SK-N-SH (cell line): ENCODE measurements at regions not wholly inside any gene's neighbourhood (a gene's known extent, or its start where the extent isn't known, plus 50 kb on each side); places are given as distances from the start of the nearest gene placed in this dataset.

Source experiments
- CTCF ChIA-PET: fragments of 300-600, 350-600 bp; formaldehyde crosslinking; extraction: SDS; loops from one replicate; lab custom pipeline; 2021; lab: Yijun Ruan, JAX
- POLR2A ChIA-PET: fragments of 350-600 bp; sonication (Branson Sonifier 250); formaldehyde crosslinking; extraction: SDS; loops from one replicate; lab custom pipeline; 2020; ENCODE audit warnings: antibody characterized with exemption, inconsistent platforms; lab: Yijun Ruan, JAX
- DNase-seq: peaks from one replicate; pipeline ENCODE4 v3.0.0; 2012
- H2AFZ ChIP-seq: fragments of 200-600 bp; sonication (generic); 2 replicates; pipeline ENCODE4 v1.8.1; 2016; ENCODE audit warnings: antibody characterized with exemption, mild to moderate bottlenecking, low read depth
- H3F3A ChIP-seq: fragments of 200-600 bp; sonication (generic); replicated peaks from 2 replicates; pipeline ENCODE3; 2016; ENCODE audit warnings: antibody characterized with exemption, mild to moderate bottlenecking; ENCODE audit not compliant: insufficient read depth
- H3K27ac ChIP-seq, 2 experiments: fragments of 200-500 bp in 1 of 2; fragments of 200-600 bp in 1 of 2; sonication (Bioruptor generic) in 1 of 2; sonication (generic), shearing (Covaris generic) in 1 of 2; 2 replicates each; pipeline versions ENCODE4 v1.5.1 to v1.6.1; 2014 to 2016; ENCODE audit warnings: low read depth in 2 of 2, inconsistent platforms in 1 of 2, low read length in 1 of 2, mild to moderate bottlenecking in 1 of 2, mixed read lengths in 1 of 2
- H3K27me3 ChIP-seq: fragments of 200-600 bp; sonication (generic), shearing (Covaris generic); 2 replicates; pipeline ENCODE4 v1.6.1; 2016; ENCODE audit warnings: mixed run types; ENCODE audit not compliant: insufficient read depth
- H3K36me3 ChIP-seq, 2 experiments: fragments of 200-500 bp in 1 of 2; fragments of 200-600 bp in 1 of 2; sonication (Bioruptor generic) in 1 of 2; sonication (generic) in 1 of 2; replicated peaks in 1 of 2; 2 replicates each; pipeline versions ENCODE3 to v1.5.1; 2014 to 2016; ENCODE audit warnings: low read length in 1 of 2, mild to moderate bottlenecking in 1 of 2; ENCODE audit not compliant: insufficient read depth in 2 of 2, control insufficient read depth in 1 of 2
- H3K4me1 ChIP-seq, 2 experiments: fragments of 200-500 bp in 1 of 2; fragments of 200-600 bp in 1 of 2; sonication (Bioruptor generic) in 1 of 2; sonication (generic), shearing (Covaris generic) in 1 of 2; 2 replicates each; pipeline versions ENCODE4 v1.5.1 to v1.6.1; 2014 to 2016; ENCODE audit warnings: low read depth in 1 of 2, low read length in 1 of 2, mixed run types in 1 of 2; ENCODE audit not compliant: insufficient read depth in 2 of 2, control insufficient read depth in 1 of 2
- H3K4me2 ChIP-seq: fragments of 200-600 bp; sonication (generic), shearing (Covaris generic); 2 replicates; pipeline ENCODE4 v1.6.1; 2017; ENCODE audit warnings: mixed run types
- H3K4me3 ChIP-seq, 2 experiments: fragments of 200-500 bp in 1 of 2; fragments of 200-600 bp in 1 of 2; sonication (Bioruptor generic) in 1 of 2; sonication (generic), shearing (Covaris generic) in 1 of 2; 2 replicates each; pipeline versions ENCODE4 v1.5.1 to v1.8.1; 2014 to 2016; ENCODE audit warnings: low read depth in 2 of 2, inconsistent platforms in 1 of 2, low read length in 1 of 2, mild to moderate bottlenecking in 1 of 2, mixed read lengths in 1 of 2, moderate library complexity in 1 of 2
- H3K79me2 ChIP-seq: fragments of 200-600 bp; sonication (generic); 2 replicates; pipeline ENCODE4 v1.8.1; 2017; ENCODE audit warnings: mild to moderate bottlenecking; ENCODE audit not compliant: insufficient read depth
- H3K9ac ChIP-seq: fragments of 200-600 bp; sonication (generic); 2 replicates; pipeline ENCODE4 v1.6.1; 2017; ENCODE audit warnings: mixed run types
- H3K9me2 ChIP-seq: fragments of 200-600 bp; sonication (generic); 2 replicates; pipeline ENCODE4 v1.6.1; 2017; ENCODE audit warnings: mixed run types
- H3K9me3 ChIP-seq: fragments of 200-600 bp; sonication (generic); 2 replicates; pipeline ENCODE4 v1.6.1; 2017; ENCODE audit warnings: mixed run types, mild to moderate bottlenecking, moderate library complexity
- H4K20me1 ChIP-seq: fragments of 200-600 bp; sonication (generic); 2 replicates; pipeline ENCODE4 v1.6.1; 2017; ENCODE audit warnings: mild to moderate bottlenecking, mixed run types; ENCODE audit not compliant: insufficient read depth
- CHD2 ChIP-seq: fragments of 150-350 bp; IDR thresholded peaks from 2 replicates; pipeline ENCODE4 v1.6.1; 2018; ENCODE audit warnings: low read length; ENCODE audit not compliant: partially characterized antibody
- EP300 ChIP-seq, 2 experiments: IDR thresholded peaks; 2 replicates each; pipeline versions ENCODE4 v1.4.0 to v1.6.1; 2012; ENCODE audit warnings: borderline replicate concordance in 1 of 2, low read depth in 1 of 2, low read length in 1 of 2
- EZH2phosphoT487 ChIP-seq: fragments of 200-600 bp; sonication (generic); IDR thresholded peaks from 2 replicates; pipeline ENCODE4 v1.6.1; 2017; ENCODE audit warnings: low read depth, mixed run types, mild to moderate bottlenecking, antibody characterized with exemption, moderate library complexity, borderline replicate concordance
- GABPA ChIP-seq: IDR thresholded peaks from 2 replicates; pipeline ENCODE4 v1.4.0; 2012; ENCODE audit warnings: low read depth, mild to moderate bottlenecking
- JUND ChIP-seq: IDR thresholded peaks from 2 replicates; pipeline ENCODE4 v1.4.0; 2012
- MEF2A ChIP-seq: IDR thresholded peaks from 2 replicates; pipeline ENCODE4 v1.4.0; 2012; ENCODE audit warnings: low read depth, borderline replicate concordance
- MXI1 ChIP-seq: IDR thresholded peaks from 2 replicates; pipeline ENCODE4 v1.6.1; 2012; ENCODE audit warnings: mild to moderate bottlenecking, low read depth, low read length, improper control_type of control experiment
- NRF1 ChIP-seq: IDR thresholded peaks from 2 replicates; pipeline ENCODE4 v1.6.1; 2012; ENCODE audit warnings: low read depth, mild to moderate bottlenecking, low read length
- POLR2AphosphoS5 ChIP-seq: IDR thresholded peaks from 2 replicates; pipeline ENCODE4 v1.6.1; 2012; ENCODE audit warnings: low read depth, low read length
- REST ChIP-seq: IDR thresholded peaks from 2 replicates; pipeline ENCODE4 v1.6.1; 2012; ENCODE audit warnings: mild to moderate bottlenecking, low read depth, low read length, moderate library complexity
- RXRA ChIP-seq: IDR thresholded peaks from 2 replicates; pipeline ENCODE4 v1.4.0; 2012; ENCODE audit warnings: low read depth, mild to moderate bottlenecking, borderline replicate concordance
- SIN3A ChIP-seq: IDR thresholded peaks from 2 replicates; pipeline ENCODE4 v1.6.1; 2012; ENCODE audit warnings: low read depth, mild to moderate bottlenecking, low read length, moderate library complexity, borderline replicate concordance
- SMC3 ChIP-seq: IDR thresholded peaks from 2 replicates; pipeline ENCODE4 v1.6.1; 2012; ENCODE audit warnings: low read depth, low read length, improper control_type of control experiment
- TAF1 ChIP-seq: IDR thresholded peaks from 2 replicates; pipeline ENCODE4 v1.6.1; 2012; ENCODE audit warnings: low read depth, mild to moderate bottlenecking, low read length, moderate library complexity, borderline replicate concordance
- TCF12 ChIP-seq: IDR thresholded peaks from 2 replicates; pipeline ENCODE4 v1.4.0; 2012
- WGBS: methylation state at CpG from one replicate; pipeline ENCODE4 v1.1.6; 2017; ENCODE audit warnings: low lambda C conversion rate; 5-methylcytosine and 5-hydroxymethylcytosine counted together
- TF ChIP-seq, protein P1 (sequence below): fragments of 150-350 bp; IDR thresholded peaks from 2 replicates; pipeline ENCODE4 v1.6.1; 2017; ENCODE audit warnings: antibody characterized with exemption, low read length, low read depth, borderline replicate concordance

DNA sequence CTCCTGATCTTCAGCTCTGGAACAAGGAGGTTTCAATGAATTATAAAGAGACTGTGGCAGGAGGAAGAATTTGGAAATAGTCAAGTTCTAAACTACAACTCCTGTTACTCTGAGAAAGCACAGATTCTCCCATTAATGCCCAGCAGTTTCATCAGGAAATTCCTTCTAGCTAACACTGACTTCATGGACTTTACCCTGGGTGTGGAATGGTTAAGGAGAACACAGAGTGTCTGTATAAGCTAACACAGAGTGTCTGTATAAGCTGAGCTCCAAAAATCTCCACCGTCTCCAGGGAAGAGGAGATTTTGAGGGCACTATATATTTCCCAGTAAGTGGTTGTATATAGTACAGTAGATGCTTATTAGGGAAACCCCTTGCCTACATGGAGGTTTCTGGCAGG lies 675.5 kb downstream of the XPNPEP1 start (continued):
- TF ChIP-seq, protein P1, sequence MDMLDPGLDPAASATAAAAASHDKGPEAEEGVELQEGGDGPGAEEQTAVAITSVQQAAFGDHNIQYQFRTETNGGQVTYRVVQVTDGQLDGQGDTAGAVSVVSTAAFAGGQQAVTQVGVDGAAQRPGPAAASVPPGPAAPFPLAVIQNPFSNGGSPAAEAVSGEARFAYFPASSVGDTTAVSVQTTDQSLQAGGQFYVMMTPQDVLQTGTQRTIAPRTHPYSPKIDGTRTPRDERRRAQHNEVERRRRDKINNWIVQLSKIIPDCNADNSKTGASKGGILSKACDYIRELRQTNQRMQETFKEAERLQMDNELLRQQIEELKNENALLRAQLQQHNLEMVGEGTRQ, result no peak

GRCh38 chr10:109245821-109246220 lies 677.5 kb downstream of the XPNPEP1 start:
- no peaks in the 10 kb centered on the region for H3K79me2 ChIP-seq
- TF ChIP-seq POLR2AphosphoS5, result no peak
- TF ChIP-seq CHD2, result no peak
- TF ChIP-seq JUND, result no peak
- no peak for TF ChIP-seq RXRA
- TF ChIP-seq TCF12, result no peak
- TF ChIP-seq, protein P1, result no peak
- TF ChIP-seq MXI1, result no peak
- no peak for TF ChIP-seq EZH2phosphoT487
- TF ChIP-seq SMC3, result no peak
- TF ChIP-seq REST, result no peak
- no peak for TF ChIP-seq TAF1
- no peak for TF ChIP-seq GABPA
- no peak for TF ChIP-seq MEF2A
- TF ChIP-seq SIN3A, result no peak
- no peak for TF ChIP-seq EP300 (IDR thresholded peaks at IDR 0.05; ENCODE audit: borderline replicate concordance in 1 of 2, low read depth in 1 of 2, low read length in 1 of 2)
- no peak for TF ChIP-seq NRF1
- CTCF ChIA-PET, result no interaction called here
- H4K20me1 ChIP-seq, result no peaks in the 10 kb centered on the region
- H3K4me1 ChIP-seq, result no peaks in the 10 kb centered on the region
- H3K9me3 ChIP-seq, result no peaks in the 10 kb centered on the region
- 14% methylated on average over 1 of the region's 1 CpG for WGBS
- POLR2A ChIA-PET, result no interaction called here
- H3K36me3 ChIP-seq, result no peaks in the 10 kb centered on the region
- no peak overlapping the region for H3K9ac ChIP-seq
- no peaks in the 10 kb centered on the region for H3F3A ChIP-seq
- H3K27ac ChIP-seq, result no peak overlapping the region
- H2AFZ ChIP-seq, result no peak overlapping the region
- H3K9me2 ChIP-seq, result no peaks in the 10 kb centered on the region
- no peak overlapping the region for H3K4me3 ChIP-seq
- H3K4me2 ChIP-seq, result no peak overlapping the region
- DNase-seq, result no peak
- no peaks in the 10 kb centered on the region for H3K27me3 ChIP-seq
